ENCODE measurements at regions not wholly inside any gene's neighbourhood (a gene's known extent, or its start where the extent isn't known, plus 50 kb on each side); places are given as distances from the start of the nearest gene placed in this dataset.

- TF ChIP-seq STAT1 (IDR thresholded peaks at IDR 0.05; ENCODE audit: unreplicated experiment): no peak
- TF ChIP-seq EZH2 (IDR thresholded peaks at IDR 0.05; ENCODE audit: low read depth, unreplicated experiment): no peak
- TF ChIP-seq CREB1 (CRISPR knock-in tag; IDR thresholded peaks at IDR 0.05; ENCODE audit: low read depth): no peak
- no peak for TF ChIP-seq REST (IDR thresholded peaks at IDR 0.05; ENCODE audit: unreplicated experiment)
- DNase-seq (ENCODE audit: low spot score): no peak
- H3K9me3 Mint-ChIP-seq: peaks cover 54% of the 10 kb centered on the region
- no peaks in the 10 kb centered on the region for H3F3A ChIP-seq (replicated peaks; ENCODE audit: low read depth)
- H3K27ac Mint-ChIP-seq: no peak overlapping the region
- H2AFZ ChIP-seq: no peak overlapping the region
- no peak overlapping the region for H3K4me2 ChIP-seq
- no peak for ATAC-seq
- no peaks in the 10 kb centered on the region for H3K79me2 ChIP-seq (replicated peaks; ENCODE audit: insufficient read depth)
- no peak overlapping the region for H3K27ac ChIP-seq (ENCODE audit: low read depth)
- no peaks in the 10 kb centered on the region for H3K27me3 Mint-ChIP-seq (ENCODE audit: insufficient read depth, low read depth, poor library complexity)
- no peaks in the 10 kb centered on the region for H3K4me1 ChIP-seq (ENCODE audit: insufficient read depth)
- H3K4me1 Mint-ChIP-seq: no peaks in the 10 kb centered on the region
- H3K4me3 ChIP-seq: no peak overlapping the region
- H3K27me3 ChIP-seq (ENCODE audit: insufficient read depth): no peaks in the 10 kb centered on the region
- no peaks in the 10 kb centered on the region for H4K20me1 ChIP-seq (replicated peaks; ENCODE audit: insufficient read depth)
- 0 out of 2 replicates have a peak, but pooled peaks cover 7% of the 10 kb centered on the region for H3K36me3 ChIP-seq (ENCODE audit: insufficient read depth)
- peaks cover 11% of the 10 kb centered on the region; the same call in 1 of the 2 replicates for H3K9me2 ChIP-seq (ENCODE audit: insufficient read depth)
- H3K36me3 Mint-ChIP-seq (ENCODE audit: low read depth): peaks cover 46% of the 10 kb centered on the region
- H3K4me3 Mint-ChIP-seq: no peak overlapping the region
Observed at GRCh38 chr17:70862295-70862694, 693.0 kb downstream of the KCNJ2 start.

- no peak overlapping the region for H3K4me3 ChIP-seq
- no peaks in the 10 kb centered on the region for H3K79me2 ChIP-seq (replicated peaks; ENCODE audit: insufficient read depth)
- no peak for TF ChIP-seq NANOG (IDR thresholded peaks at IDR 0.05; ENCODE audit: borderline replicate concordance)
- TF ChIP-seq REST (IDR thresholded peaks at IDR 0.05; ENCODE audit: unreplicated experiment): no peak
- TF ChIP-seq EZH2 (IDR thresholded peaks at IDR 0.05; ENCODE audit: low read depth, unreplicated experiment): no peak
- TF ChIP-seq EZH2phosphoT487 (IDR thresholded peaks at IDR 0.05; ENCODE audit: unreplicated experiment): no peak
- no peak for TF ChIP-seq ZNF114 (CRISPR knock-in tag; IDR thresholded peaks at IDR 0.05)
- no peak for TF ChIP-seq STAT1 (IDR thresholded peaks at IDR 0.05; ENCODE audit: unreplicated experiment)
- H3K36me3 Mint-ChIP-seq (ENCODE audit: low read depth): peaks cover 46% of the 10 kb centered on the region
- H3K27ac Mint-ChIP-seq: no peak overlapping the region
- peaks cover 2% of the 10 kb centered on the region for H3K27me3 Mint-ChIP-seq (ENCODE audit: insufficient read depth, low read depth, poor library complexity)
- peaks cover 54% of the 10 kb centered on the region for H3K9me3 Mint-ChIP-seq
- H3K36me3 ChIP-seq (ENCODE audit: insufficient read depth): 0 out of 2 replicates have a peak, but pooled peaks cover 7% of the 10 kb centered on the region
- DNase-seq (ENCODE audit: low spot score) (no peak), ATAC-seq (no peak)
- no peaks in the 10 kb centered on the region for H3F3A ChIP-seq (replicated peaks; ENCODE audit: low read depth)
- no peaks in the 10 kb centered on the region for H4K20me1 ChIP-seq (replicated peaks; ENCODE audit: insufficient read depth)
- H3K4me1 Mint-ChIP-seq: no peaks in the 10 kb centered on the region
- no peak overlapping the region for H3K4me2 ChIP-seq
- H2AFZ ChIP-seq: no peak overlapping the region
- no peak overlapping the region for H3K4me3 Mint-ChIP-seq
- H3K4me1 ChIP-seq (ENCODE audit: insufficient read depth): no peaks in the 10 kb centered on the region
- H3K27me3 ChIP-seq (ENCODE audit: insufficient read depth): no peaks in the 10 kb centered on the region
- H3K27ac ChIP-seq (ENCODE audit: low read depth): no peak overlapping the region
- H3K9me2 ChIP-seq (ENCODE audit: insufficient read depth): peaks cover 11% of the 10 kb centered on the region; the same call in 1 of the 2 replicates
Observed at GRCh38 chr17:70863436-70864248, 694.3 kb downstream of the KCNJ2 start.

Data from GM23338 (cell line).